ENCODE measurements at regions not wholly inside any gene's neighbourhood (a gene's known extent, or its start where the extent isn't known, plus 50 kb on each side); places are given as distances from the start of the nearest gene placed in this dataset.

GRCh38 chr1:191398551-191398950, 759.7 kb upstream of the RGS18 start:
- TF ChIP-seq POLR2AphosphoS5 (IDR thresholded peaks at IDR 0.05; ENCODE audit: low read depth, low read length) = no peak
- no peak for TF ChIP-seq REST (IDR thresholded peaks at IDR 0.05; ENCODE audit: insufficient read depth in 1 of 2, low read depth in 2 of 2, low read length in 1 of 2)
- no peak for TF ChIP-seq TCF7L2 (IDR thresholded peaks at IDR 0.05; ENCODE audit: low read depth, low read length)
- TF ChIP-seq CTCF (IDR thresholded peaks at IDR 0.05) = no peak
- no peak for TF ChIP-seq SIN3A (IDR thresholded peaks at IDR 0.05; ENCODE audit: borderline replicate concordance, insufficient read depth, low read depth, low read length)

GRCh38 chr1:191405417-191405816, 752.8 kb upstream of the RGS18 start:
- ATAC-seq (no peak), DNase-seq (ENCODE audit: low read depth, low spot score) (no peak)
- H3K27me3 ChIP-seq (ENCODE audit: control insufficient read depth, insufficient read depth, low read length) = no peaks in the 10 kb centered on the region
- no TSS peak for BruUV-seq (replicated peaks)
- no peak overlapping the region for H3K27ac ChIP-seq (ENCODE audit: low read length)
- ChIA-PET CTCF (no interaction called here), POLR2A (no interaction called here)
- in situ Hi-C loops (cut with HindIII; ENCODE audit: low pct_unique_long_range_greater_than_20kb, low sequenced_read_pairs) (no loop called here), intact Hi-C loops (cut with micrococcal nuclease; ENCODE audit: unreplicated experiment) (no loop called here)
- no peaks in the 10 kb centered on the region for H3K4me1 ChIP-seq (ENCODE audit: control insufficient read depth, insufficient read depth, low read length)
- H3K9me3 ChIP-seq (ENCODE audit: control insufficient read depth, insufficient read depth, low read depth, low read length) = no peaks in the 10 kb centered on the region
- no peaks in the 10 kb centered on the region for H3K36me3 ChIP-seq (ENCODE audit: control insufficient read depth, insufficient read depth, low read length)
- TF ChIP-seq POLR2AphosphoS5 (IDR thresholded peaks at IDR 0.05; ENCODE audit: low read depth, low read length) (no peak), SIN3A (IDR thresholded peaks at IDR 0.05; ENCODE audit: borderline replicate concordance, insufficient read depth, low read depth, low read length) (no peak), CTCF (IDR thresholded peaks at IDR 0.05) (no peak), TCF7L2 (IDR thresholded peaks at IDR 0.05; ENCODE audit: low read depth, low read length) (no peak), REST (IDR thresholded peaks at IDR 0.05; ENCODE audit: insufficient read depth in 1 of 2, low read depth in 2 of 2, low read length in 1 of 2) (no peak)
- H3K4me3 ChIP-seq (ENCODE audit: low read depth in 2 of 2, low read length in 2 of 2) = no peak overlapping the region

More at GRCh38 chr1:191398551-191398950, 759.7 kb upstream of the RGS18 start:
- no peaks in the 10 kb centered on the region for H3K36me3 ChIP-seq (ENCODE audit: control insufficient read depth, insufficient read depth, low read length)
- no peak for DNase-seq (ENCODE audit: low read depth, low spot score)
- BruUV-seq (replicated peaks) = no TSS peak
- in situ Hi-C loops (cut with HindIII; ENCODE audit: low pct_unique_long_range_greater_than_20kb, low sequenced_read_pairs) = no loop called here
- ChIA-PET POLR2A (no interaction called here), CTCF (no interaction called here)
- no peak overlapping the region for H3K4me3 ChIP-seq (ENCODE audit: low read depth in 2 of 2, low read length in 2 of 2)
- H3K27me3 ChIP-seq (ENCODE audit: control insufficient read depth, insufficient read depth, low read length) = no peaks in the 10 kb centered on the region
- intact Hi-C loops (cut with micrococcal nuclease; ENCODE audit: unreplicated experiment) = no loop called here
- no peaks in the 10 kb centered on the region for H3K9me3 ChIP-seq (ENCODE audit: control insufficient read depth, insufficient read depth, low read depth, low read length)
- no peak overlapping the region for H3K27ac ChIP-seq (ENCODE audit: low read length)
- no peaks in the 10 kb centered on the region for H3K4me1 ChIP-seq (ENCODE audit: control insufficient read depth, insufficient read depth, low read length)
- ATAC-seq = no peak
